ENCODE measurements at regions not wholly inside any gene's neighbourhood (a gene's known extent, or its start where the extent isn't known, plus 50 kb on each side); places are given as distances from the start of the nearest gene placed in this dataset.

GRCh38 chr6:144931172-144932035 is 646.3 kb downstream of the UTRN start:
- no peak for DNase-seq (ENCODE audit: extremely low read depth, low read depth)
- TF ChIP-seq CTCF (IDR thresholded peaks at IDR 0.05; ENCODE audit: low read depth, low read length), result peak; percentile 69

- DNase-seq (ENCODE audit: extremely low read depth, low read depth), result no peak
- no peak for TF ChIP-seq CTCF (IDR thresholded peaks at IDR 0.05; ENCODE audit: low read depth, low read length)
These were observed 647.5 kb downstream of the UTRN start for GRCh38 chr6:144932621-144933020.

GRCh38 chr6:144935181-144935580 is 650.0 kb downstream of the UTRN start:
- TF ChIP-seq CTCF (IDR thresholded peaks at IDR 0.05; ENCODE audit: low read depth, low read length), result no peak
- no peak for DNase-seq (ENCODE audit: extremely low read depth, low read depth)

- no peak for DNase-seq (ENCODE audit: extremely low read depth, low read depth)
- no peak for TF ChIP-seq CTCF (IDR thresholded peaks at IDR 0.05; ENCODE audit: low read depth, low read length)
These were observed 650.5 kb downstream of the UTRN start for GRCh38 chr6:144935661-144936060.

- no peak for TF ChIP-seq CTCF (IDR thresholded peaks at IDR 0.05; ENCODE audit: low read depth, low read length)
- no peak for DNase-seq (ENCODE audit: extremely low read depth, low read depth)
These were observed 651.6 kb downstream of the UTRN start for GRCh38 chr6:144936764-144937163.

- no peak for TF ChIP-seq CTCF (IDR thresholded peaks at IDR 0.05; ENCODE audit: low read depth, low read length)
- no peak for DNase-seq (ENCODE audit: extremely low read depth, low read depth)
These were observed 654.8 kb downstream of the UTRN start for GRCh38 chr6:144939921-144940320.

GRCh38 chr6:144944106-144944505 is 659.0 kb downstream of the UTRN start:
- no peak for TF ChIP-seq CTCF (IDR thresholded peaks at IDR 0.05; ENCODE audit: low read depth, low read length)
- DNase-seq (ENCODE audit: extremely low read depth, low read depth), result no peak

Data from AG09319 (cell line).